GM18502 (cell line): ENCODE measurements at regions not wholly inside any gene's neighbourhood (a gene's known extent, or its start where the extent isn't known, plus 50 kb on each side); places are given as distances from the start of the nearest gene placed in this dataset.

Source experiments
- ATAC-seq: cut with Tn5 transposase; IDR thresholded peaks from one replicate; pipeline ENCODE4 v1.9.1; 2021; ENCODE audit warnings: mild to moderate bottlenecking; ENCODE audit not compliant: unreplicated experiment, poor library complexity

DNA sequence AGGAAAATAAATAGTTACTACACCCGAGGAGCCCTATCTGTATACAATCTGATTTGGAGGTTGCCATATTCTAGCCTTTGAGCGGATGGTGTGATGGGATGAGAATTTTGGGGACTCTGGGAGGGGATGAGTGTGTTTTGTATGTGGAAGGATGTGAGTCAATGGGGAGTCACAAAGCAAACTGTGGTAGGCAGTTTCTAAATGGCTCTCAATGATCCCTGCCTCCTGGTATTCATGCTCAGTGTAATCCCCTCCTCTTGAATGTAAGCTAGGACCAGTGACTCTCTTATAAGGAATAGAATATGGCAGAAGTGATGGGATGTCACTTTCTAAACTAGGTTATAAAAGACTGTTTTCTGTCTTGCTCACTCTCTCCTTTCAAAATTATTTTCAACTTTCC, 205.7 kb upstream of the RIOK2 start:
- ATAC-seq: no peak

DNA sequence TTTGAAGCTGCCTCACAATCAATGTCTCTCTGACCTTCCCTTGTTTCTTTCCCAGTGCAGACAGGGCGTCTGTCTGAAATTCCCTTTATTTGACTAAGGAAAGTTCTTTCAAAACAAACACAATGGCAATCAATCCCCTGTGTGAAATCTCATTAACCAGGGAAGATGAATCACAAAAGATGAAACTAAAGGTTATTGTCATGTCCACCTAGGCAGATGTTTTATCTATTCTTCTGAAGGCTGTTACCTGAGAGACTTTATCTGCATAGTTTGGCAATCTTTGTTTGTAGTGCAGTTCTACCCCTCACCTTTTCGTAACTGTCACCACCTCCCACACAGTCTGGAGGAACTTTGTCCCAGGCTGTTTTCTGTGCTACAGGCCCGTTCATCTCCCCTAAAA, 217.5 kb upstream of the RIOK2 start:
- ATAC-seq: no peak

DNA sequence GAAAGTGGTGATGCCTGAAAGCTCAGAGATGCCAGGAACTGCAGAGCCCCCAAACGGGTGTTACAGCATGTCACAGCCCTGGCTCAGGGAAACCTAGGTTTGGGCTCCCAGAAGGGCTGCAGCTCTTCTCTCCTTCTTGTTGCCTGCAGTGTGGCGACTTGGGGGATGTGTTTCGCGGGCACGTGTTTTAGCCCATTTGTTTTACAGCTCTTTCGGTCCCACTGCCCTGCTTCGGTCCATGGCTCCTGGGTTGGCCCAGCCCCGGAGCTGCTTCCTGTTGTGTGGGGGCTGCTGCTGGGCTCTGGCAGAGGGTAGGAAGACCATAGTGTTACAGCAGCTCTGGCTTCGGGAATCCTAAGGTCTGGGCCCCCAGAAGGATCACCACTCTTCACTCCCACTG, 222.9 kb upstream of the RIOK2 start:
- ATAC-seq: no peak

DNA sequence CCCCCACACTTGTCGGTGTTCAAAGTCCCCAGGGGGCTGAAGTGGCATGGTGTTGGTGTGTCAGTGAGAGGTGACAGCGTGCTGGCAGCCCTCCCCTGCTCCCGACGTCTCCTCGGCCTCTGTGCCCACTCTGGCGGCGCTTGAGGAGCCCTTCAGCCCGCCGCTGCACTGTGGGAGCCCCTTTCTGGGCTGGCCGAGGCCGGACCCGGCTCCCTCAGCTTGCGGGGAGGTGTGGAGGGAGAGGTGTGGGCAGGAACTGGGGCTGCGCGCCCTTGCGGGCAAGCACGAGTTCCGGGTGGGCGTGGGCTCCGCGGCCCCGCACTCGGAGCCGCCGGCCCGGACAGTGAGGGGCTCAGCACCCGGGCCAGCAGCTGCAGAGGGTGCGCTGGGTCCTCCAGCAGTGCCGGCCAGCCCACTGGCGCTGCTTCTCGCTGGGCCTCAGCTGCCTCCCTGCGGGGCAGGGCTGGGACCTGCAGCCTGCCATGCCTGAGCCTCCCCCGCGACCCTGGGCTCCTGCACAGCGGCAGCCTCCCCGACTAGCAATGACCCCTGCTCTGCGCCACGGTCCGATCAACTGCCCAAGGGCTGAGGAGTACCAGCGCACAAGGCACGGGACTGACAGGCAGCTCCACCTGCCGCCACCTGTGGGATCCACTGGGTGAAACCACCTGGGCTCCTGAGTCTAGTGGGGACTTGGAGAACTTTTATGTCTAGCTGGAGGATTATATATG, 224.1 kb upstream of the RIOK2 start:
- no peak for ATAC-seq

DNA sequence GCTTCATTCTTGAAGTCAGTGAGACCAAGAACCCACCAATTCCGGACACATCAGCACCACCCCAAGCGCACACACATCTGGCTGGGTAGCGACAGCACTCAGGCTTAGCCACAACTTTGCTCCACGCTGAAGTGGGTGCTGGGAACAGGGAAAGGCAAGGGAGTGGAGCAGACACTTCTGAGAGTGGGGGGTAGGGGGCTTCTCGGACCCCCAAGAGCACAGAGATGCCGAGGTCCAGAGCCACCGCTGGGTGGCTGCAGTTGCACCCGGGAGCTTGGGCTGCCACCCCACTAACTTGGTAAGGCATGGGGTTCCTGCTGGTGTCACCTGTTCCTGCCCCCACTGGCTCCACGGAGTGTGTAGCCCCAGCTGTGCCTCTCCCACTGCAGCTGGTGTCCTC, 225.3 kb upstream of the RIOK2 start:
- no peak for ATAC-seq

DNA sequence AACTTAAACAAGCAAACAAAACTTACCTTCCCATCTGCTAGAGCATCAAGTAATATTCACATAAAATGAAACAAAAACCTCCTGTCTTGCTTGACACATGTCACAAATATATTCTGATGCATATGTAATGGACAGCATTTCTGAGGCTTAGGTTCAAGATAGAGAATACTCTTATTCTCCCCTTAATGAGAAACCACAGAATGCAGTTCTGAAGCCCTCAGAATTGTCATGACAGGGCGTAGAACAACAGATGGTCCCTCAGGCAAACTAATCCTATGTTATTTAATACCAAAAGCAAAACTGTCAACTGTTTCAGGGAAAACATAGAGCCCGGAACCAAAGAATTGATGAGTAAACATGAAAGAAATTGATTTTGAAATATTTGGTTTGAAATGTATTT, 229.9 kb upstream of the RIOK2 start:
- ATAC-seq: no peak

DNA sequence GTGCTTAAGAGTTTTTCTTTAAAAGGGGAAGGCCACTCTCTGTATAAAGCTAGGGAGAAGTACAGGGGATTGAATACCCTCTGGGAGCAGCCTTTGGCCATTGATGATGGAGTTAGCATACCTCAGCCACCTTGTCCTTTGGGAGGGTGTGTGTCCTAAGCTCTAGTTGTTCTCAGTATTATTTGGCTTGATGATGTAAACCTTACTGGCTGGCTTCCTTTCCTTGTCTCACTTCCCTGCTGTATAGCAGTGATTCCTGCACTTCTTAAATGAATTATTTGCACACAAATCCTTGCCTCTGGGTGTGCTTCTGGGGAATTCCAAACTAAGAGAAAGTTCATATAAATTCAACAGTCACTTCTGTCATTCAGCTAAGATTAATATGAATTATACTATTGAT, 234.9 kb upstream of the RIOK2 start:
- peak; percentile 27 for ATAC-seq

DNA sequence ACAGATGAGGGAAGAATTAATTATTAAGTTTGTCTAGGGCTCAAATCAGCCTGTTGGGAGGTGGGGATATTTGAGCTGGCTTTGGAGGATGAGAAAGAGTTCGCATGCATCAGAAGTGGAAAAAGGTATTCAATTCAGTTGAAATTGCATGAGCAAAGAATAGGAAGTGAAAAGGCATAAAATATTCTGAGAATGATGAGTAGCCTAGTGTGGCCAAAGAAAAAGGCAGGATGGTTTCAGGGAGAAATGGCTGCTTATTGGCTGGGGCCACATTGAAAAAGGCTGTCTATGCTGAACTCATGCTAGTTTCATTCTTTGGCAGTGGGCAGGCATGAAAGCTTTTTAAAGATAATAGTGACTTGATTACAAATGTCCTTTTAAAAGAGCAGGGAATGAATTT, 235.4 kb upstream of the RIOK2 start:
- peak; percentile 75 for ATAC-seq

DNA sequence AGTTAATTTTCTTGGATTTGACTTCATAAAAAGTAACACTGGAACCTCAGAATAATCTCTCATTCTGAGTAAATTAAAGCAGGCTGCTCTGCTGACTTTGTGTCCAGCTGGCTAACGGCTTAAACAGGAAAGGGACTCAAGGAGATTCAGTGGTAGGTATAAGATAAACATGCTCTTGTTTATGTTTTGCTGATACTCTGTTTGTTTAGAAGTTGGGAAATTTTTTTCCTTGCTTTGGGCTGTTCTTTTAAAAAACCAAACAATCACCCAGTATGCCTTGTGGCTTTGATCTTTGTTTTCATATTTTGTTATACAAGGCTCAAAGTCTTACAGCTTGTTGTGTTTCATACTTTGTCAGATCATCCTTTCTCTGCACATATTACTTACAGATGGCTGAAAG, 237.6 kb upstream of the RIOK2 start:
- ATAC-seq: no peak

DNA sequence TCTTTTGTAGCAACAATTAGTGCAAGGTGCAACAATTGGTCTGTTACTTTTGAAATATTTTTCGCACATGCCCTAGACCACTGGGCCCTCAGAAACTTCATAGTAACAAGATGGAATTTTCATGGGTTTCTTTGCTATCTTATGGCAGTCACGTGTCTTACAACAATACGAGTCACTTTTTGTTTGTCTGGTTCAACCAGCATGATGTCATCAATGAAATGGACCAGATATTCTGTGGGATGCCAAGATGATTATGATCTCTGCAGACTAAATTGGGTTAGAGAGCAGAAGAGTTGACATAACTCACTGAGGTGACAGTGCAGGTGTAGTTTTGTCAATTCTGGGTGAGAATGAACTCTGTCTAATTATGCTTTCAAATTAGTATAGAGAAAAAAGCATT, 239.6 kb upstream of the RIOK2 start:
- no peak for ATAC-seq

DNA sequence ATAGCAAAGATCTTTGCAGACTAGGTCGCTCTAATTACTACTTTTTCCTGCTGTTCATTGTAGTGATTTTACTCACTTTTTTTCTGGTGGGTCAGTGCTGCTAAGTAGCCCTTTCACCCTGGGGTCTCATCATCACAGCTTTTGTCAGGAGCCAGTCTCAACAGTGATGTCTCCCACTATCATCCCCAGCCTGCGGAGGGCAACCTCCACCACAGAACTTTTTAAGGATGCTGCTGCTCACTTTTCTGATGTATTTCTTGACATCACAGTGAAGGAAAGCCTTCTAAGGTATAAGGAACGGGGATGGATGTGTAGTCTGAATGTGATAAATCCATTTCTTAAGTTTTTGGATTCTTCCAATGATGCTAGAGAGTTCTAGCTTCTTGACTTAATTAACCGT, 242.5 kb upstream of the RIOK2 start:
- no peak for ATAC-seq

DNA sequence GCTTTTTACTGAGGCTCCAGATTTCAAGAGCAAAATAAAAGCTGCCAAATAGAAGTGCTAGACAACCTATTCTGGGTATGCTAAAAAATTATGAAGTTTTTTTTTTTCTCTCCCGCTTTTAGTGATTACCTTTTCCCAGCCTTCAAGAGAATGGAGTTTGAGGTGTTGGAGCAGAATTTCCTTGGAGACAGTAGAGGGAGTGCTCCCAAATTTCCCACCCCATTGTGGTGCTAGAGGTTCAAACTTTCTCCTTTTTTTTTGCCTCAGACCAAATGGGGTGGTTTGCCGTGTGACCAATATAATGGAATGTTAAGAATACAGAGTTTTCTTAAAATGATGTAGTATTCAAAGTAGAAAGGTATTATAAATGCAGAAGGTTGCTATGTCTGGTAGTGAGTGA, 244.2 kb upstream of the RIOK2 start:
- no peak for ATAC-seq

DNA sequence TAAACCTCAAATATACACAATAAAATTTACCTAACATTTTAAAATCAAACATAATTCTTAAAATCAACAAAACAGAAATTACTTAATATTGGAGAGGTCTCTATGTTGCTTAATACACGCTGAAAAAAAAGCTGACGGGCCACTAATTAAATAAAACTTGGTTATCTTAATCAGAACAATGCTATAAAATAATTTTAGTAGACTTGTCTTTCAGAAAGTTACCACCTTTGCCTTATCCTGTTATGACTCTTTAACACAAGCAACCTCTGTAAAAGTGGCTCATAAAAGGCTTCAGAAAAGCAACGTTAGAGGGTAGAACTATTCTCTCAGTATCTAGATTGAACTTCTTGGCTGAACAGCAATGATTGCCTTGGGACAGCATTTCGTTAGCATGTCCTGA, 251.0 kb upstream of the RIOK2 start:
- ATAC-seq: no peak

DNA sequence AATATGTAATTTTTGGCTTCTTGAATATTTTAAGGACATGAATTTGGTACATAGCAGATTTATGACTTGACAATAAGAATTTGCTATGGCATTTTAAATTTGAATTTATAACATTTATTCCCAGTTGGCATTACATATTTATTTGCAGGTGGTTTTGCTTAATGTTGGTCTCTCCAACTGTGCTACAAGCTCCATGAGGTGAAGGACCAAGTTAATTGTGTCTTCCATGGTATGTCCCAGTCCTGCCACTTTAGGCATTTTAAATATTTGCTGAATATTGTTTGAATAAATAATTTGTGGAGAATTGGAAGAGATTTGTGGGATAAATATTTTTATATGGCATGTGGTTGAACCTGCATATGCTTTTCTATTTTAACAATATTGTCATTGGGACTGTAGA, 253.4 kb upstream of the RIOK2 start:
- no peak for ATAC-seq

DNA sequence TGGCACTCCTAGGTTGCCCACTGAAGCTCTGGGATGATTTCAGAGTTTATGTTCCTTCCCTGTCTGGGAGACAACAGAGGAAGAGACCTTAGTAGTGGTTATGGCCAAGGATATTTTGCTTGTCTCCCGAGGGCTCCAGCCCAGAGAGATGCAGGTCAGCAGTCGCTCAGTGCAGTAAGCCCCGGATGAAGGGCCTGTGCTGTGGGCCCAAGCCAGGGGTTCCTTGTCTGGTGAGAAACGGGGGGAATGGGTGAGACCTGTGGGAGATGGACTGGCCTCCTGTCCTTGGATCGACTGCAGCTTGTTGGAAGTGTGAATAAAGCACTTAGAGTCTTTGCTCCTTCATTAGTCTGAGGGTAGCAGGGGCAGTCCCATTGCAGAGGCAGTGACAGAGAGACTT, 260.7 kb upstream of the RIOK2 start:
- no peak for ATAC-seq

DNA sequence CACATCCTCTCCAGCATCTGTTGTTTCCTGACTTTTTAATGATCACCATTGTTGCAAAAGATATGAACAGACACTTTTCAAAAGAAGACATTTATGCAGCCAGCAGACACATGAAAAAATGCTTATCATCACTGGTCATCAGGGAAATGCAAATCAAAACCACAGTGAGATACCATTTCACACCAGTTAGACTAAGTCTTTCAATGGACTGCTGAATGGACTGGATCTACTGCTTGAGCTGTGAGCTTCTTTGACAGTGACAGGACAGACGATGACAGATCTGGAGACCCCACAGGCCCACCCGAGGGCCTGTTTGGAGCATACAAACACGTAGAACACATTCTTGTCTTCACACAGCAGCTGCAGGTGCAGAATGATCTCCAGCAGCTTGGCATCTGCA, 266.1 kb upstream of the RIOK2 start:
- ATAC-seq: no peak

DNA sequence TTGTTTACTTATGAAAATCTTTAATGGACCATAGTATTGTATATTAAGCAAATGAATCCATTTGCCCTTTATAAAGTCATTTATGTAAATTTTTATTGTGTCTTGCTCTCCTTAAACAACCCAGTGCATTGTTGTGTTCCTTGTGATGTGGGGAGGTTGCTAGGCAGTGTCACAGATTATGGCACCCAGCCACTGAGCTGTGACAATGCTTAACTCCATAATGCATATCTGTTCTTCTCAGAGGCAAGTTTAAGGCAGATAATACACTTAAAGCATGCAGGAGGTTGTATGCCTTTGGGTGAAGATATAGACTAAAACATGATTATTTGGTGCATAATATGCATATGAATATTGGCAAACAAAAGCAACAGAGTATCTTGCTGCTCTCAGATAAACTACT, 269.6 kb upstream of the RIOK2 start:
- ATAC-seq: no peak

DNA sequence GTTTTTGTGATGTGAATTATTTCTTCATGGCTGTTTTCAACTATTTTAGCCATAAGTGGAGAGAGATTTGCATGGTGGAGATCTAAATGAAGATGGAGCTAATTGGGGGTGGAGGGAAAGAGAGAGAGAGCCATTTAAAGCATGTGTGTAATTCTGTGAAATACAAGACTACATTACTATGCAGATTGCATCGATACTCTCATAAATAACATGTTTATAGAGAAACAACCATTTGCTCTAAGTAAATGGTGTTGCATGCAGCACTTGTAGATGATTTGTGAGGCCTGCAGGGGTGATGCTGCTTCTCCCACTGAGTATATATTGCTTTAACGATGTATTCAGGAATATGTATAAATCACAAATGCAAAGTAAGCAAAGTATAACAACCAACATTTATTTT, 270.2 kb upstream of the RIOK2 start:
- ATAC-seq: no peak

DNA sequence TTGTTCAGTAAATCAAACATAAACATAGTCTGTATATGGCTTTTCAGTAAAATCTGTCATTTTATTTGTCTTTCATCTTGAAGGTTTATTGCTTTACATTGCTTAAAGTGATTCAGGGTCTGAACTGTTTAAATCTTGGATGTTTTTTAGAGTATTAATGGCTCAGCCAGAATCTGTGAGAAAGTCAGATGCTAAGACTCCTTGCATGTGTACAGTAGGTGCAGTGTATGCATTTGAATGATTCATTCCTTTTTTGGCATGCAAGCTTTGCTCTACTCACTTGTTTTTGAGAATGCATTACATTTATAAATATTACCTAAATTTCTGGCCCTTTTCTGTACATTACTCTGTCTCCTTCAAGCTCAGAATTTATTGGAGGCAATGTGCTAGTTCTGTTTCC, 271.0 kb upstream of the RIOK2 start:
- no peak for ATAC-seq

DNA sequence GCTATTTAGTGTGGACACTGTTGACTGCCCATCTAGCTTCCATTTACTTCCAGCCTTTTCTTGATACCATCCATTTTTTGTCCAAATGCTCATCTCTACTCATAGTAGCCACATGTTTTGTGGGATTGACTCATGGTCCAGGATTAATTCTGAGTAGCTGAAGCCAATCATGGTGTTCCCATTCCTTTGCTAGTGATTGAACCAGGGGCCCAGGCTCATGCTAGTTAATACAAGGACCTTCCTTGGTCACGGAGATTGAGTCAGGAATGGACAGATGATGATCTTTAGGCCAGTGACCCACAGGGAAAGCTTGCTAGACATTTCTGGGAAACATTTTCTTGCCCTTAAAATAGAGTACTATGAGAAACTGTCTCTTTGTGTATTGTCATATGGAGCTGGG, 272.9 kb upstream of the RIOK2 start:
- no peak for ATAC-seq

DNA sequence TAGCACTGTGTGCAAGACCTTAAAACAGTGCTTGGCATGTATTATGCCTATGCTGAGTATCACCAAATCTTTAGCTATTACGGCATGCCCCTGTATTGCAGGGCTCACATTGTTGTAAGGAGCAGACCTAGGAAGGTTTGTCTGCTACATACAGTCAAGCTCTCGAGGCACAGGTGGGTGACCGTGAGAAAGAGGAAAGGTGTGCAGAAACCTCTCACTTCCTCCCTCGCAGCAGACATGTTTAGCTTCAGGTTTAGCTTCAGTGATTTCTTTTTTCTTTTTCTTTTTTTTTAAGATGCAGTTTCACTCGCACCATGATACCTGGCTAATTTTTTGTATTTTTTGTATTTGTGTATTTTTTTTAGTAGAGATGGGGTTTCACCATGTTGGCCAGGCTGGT, 275.8 kb upstream of the RIOK2 start:
- ATAC-seq: peak; percentile 77

DNA sequence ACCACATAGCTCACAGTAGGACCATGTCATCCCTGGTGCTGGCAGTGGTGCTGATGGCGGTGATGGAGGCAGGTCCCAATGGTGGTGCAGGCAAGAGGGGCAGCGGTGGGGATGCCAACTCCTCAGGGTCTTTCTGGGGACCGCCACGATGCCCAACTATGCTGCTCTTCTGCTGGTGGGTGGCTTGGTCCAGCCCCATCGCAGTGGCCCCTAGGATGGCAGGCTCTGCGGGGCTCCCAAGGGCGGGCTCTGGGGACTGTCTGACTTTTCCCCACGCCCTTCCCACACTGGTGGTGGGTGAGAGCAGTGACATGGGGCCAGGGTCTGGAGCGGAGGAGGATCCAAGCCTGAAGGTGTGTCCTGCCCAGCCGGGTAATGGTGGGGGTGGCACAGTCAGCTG, 288.9 kb upstream of the RIOK2 start:
- ATAC-seq: no peak

DNA sequence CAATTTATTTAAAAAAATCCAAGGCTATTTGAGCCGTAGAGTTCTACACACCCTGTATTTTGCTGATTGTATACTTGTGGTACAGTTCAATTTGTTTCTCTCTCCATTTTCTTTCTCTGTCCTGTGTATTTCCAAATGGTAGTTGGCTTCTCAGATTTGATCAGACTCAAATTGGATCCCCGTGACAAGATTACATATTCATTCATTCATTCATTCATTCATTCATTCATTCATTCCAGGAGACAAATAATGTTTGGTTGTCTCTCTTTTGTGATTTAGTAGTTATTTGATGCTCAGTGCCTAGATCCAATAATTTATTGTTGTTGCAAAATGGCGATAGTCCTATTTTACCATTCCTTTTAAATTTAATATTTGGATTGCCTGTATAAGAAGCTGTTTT, 292.8 kb upstream of the RIOK2 start:
- ATAC-seq: no peak
